Gastroesophageal sphincter (tissue), 4 donors: ENCODE measurements at regions not wholly inside any gene's neighbourhood (a gene's known extent, or its start where the extent isn't known, plus 50 kb on each side); places are given as distances from the start of the nearest gene placed in this dataset.
A peak's percentile ranks its signal among the peaks of the same experiment; 100 is the strongest.

Experiments
- ATAC-seq: fragments of 150-250 bp; one replicate; pipeline ENCODE4 v1.9.1; 2016; ENCODE audit warnings: mild to moderate bottlenecking, moderate library complexity
- H3K27ac ChIP-seq, 4 donors: fragments of 200-600 bp; sonication (generic) in 3 of 4; 1 replicate in 3 of 4; 2 replicates in 1 of 4; pipeline ENCODE4 v1.5.1; 2016 to 2019
- H3K27me3 ChIP-seq: fragments of 200-600 bp; sonication (generic); one replicate; pipeline ENCODE4 v1.5.1; 2019
- H3K36me3 ChIP-seq, 2 donors: fragments of 200-600 bp; sonication (generic); one replicate each; pipeline ENCODE4 v1.5.1; 2019; ENCODE audit warnings: control low read depth in 1 of 2
- H3K4me1 ChIP-seq, 3 donors: fragments of 200-600 bp; sonication (generic); 1 replicate in 2 of 3; 2 replicates in 1 of 3; pipeline ENCODE4 v1.5.1; 2016 to 2019; ENCODE audit warnings: control low read depth in 2 of 3
- H3K4me3 ChIP-seq, 2 donors: fragments of 200-600 bp; sonication (generic); one replicate each; pipeline ENCODE4 v1.5.1; 2019; ENCODE audit warnings: mild to moderate bottlenecking in 1 of 2, moderate library complexity in 1 of 2
- H3K9me3 ChIP-seq, 3 donors: fragments of 200-600 bp; sonication (generic); one replicate each; pipeline ENCODE4 v1.5.1; 2017 to 2019; ENCODE audit warnings: control low read depth in 2 of 3
- EP300 ChIP-seq: sonication (generic); formaldehyde crosslinking; IDR thresholded peaks from one replicate; pipeline ENCODE4 v1.6.1; 2017; ENCODE audit warnings: antibody characterized with exemption, mild to moderate bottlenecking
- POLR2A ChIP-seq, 2 donors: fragments of 450-650 bp; IDR thresholded peaks; one replicate each; pipeline ENCODE4 v1.6.1; 2017; ENCODE audit warnings: antibody characterized with exemption in 2 of 2, mild to moderate bottlenecking in 2 of 2, moderate library complexity in 1 of 2
- POLR2AphosphoS5 ChIP-seq: sonication (generic); formaldehyde crosslinking; IDR thresholded peaks from one replicate; pipeline ENCODE4 v1.6.1; 2017; ENCODE audit warnings: antibody characterized with exemption
- WGBS, 2 donors: methylation state at CpG; one replicate each; pipeline ENCODE4 v1.1.5; 2018; ENCODE audit warnings: low coverage in 1 of 2; 5-methylcytosine and 5-hydroxymethylcytosine counted together
- TF ChIP-seq, protein P1 (sequence below), 4 experiments: fragments of 200-600 bp in 2 of 4; fragments of 450-650 bp in 2 of 4; sonication (generic) in 1 of 4; IDR thresholded peaks; one replicate each; pipeline ENCODE4 v1.5.1; 2017 to 2019; ENCODE audit warnings: antibody characterized with exemption in 4 of 4, mild to moderate bottlenecking in 2 of 4, moderate library complexity in 2 of 4

DNA sequence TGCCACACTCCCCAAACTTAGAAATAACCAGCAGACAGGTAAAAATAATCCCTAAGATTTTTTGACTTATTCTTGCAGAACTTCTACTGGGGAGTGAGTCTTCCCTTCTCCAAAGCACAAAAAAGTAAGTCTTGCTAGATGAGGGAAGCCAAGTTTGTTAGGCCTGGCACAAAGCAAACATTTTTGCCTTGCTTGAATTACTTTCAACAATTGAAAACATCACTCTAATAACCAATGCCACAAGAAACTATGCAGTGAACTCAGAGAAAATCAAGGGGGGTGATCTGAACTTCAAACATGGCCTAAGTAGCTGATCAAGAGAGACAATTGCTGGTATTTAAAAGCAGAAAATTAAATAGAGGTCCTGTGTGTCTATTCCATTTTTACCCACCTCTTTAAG, 123.6 kb upstream of the SLC1A3 start:
- TF ChIP-seq, protein P1, sequence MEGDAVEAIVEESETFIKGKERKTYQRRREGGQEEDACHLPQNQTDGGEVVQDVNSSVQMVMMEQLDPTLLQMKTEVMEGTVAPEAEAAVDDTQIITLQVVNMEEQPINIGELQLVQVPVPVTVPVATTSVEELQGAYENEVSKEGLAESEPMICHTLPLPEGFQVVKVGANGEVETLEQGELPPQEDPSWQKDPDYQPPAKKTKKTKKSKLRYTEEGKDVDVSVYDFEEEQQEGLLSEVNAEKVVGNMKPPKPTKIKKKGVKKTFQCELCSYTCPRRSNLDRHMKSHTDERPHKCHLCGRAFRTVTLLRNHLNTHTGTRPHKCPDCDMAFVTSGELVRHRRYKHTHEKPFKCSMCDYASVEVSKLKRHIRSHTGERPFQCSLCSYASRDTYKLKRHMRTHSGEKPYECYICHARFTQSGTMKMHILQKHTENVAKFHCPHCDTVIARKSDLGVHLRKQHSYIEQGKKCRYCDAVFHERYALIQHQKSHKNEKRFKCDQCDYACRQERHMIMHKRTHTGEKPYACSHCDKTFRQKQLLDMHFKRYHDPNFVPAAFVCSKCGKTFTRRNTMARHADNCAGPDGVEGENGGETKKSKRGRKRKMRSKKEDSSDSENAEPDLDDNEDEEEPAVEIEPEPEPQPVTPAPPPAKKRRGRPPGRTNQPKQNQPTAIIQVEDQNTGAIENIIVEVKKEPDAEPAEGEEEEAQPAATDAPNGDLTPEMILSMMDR (IDR thresholded peaks at IDR 0.05), result no peak
- TF ChIP-seq POLR2A (IDR thresholded peaks at IDR 0.05) (no peak), POLR2AphosphoS5 (no peak), EP300 (no peak)
- Histone ChIP-seq H3K27me3 (no peaks in the 10 kb centered on the region), H3K9me3 (no peaks in the 10 kb centered on the region), H3K4me1 (no peaks in the 10 kb centered on the region), H3K36me3 (no peaks in the 10 kb centered on the region), H3K4me3 (no peak overlapping the region), H3K27ac (no peak overlapping the region)
- ATAC-seq, result no peak

DNA sequence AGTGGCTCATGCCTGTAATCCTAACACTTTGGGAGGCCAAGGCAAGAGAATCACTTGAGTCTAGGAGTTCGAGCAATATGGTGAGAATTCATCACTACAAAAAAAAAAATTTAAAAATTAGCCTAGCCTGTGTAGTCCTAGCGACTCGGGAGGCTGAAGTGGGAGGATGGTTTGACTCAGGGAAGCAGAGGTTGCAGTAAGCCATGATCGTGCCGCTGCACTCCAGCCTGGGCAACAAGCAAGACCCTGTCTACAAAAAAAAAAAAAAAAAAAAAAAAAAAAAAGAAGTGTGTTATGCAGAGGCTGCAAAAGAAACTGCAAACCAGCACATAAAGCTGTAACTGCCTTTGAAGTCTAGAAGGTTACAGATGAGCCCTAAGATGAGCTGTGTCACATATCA, 116.9 kb upstream of the SLC1A3 start:
- no peak overlapping the region for H3K27ac ChIP-seq
- WGBS, 2 donors, result 52 to 78% methylated on average over 2 to 3 of the region's 5 CpGs
- no peak for ATAC-seq

DNA sequence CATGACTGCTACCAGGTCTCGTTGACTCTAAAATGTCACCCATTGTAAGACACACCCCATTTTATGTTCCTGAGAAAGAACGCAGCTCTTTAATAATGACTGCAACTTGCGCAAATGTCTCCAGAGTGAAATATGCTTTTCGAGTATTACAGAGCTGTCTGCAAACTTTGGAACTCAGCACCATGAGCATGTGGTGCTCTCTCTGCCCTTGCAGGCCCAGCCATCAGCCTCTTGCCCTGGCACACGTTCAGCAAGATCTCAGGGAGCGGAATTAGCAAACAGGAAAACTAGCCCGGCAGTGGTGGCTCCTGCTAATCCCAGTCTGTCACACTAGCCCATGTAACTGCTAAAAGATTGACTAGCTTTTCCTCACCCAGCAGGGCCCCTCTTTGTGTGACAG, 114.5 kb upstream of the SLC1A3 start:
- 43 to 59% methylated on average over 4 of the region's 7 CpGs for WGBS, 2 donors
- TF ChIP-seq POLR2A (IDR thresholded peaks at IDR 0.05) (no peak), POLR2AphosphoS5 (no peak), EP300 (no peak)
- TF ChIP-seq, protein P1 (IDR thresholded peaks at IDR 0.05), result no peak
- Histone ChIP-seq H3K4me1 (peaks cover 4 to 39% (median 12%) of the 10 kb centered on the region in 3 donors), H3K9me3 (no peaks in the 10 kb centered on the region), H3K36me3 (no peaks in the 10 kb centered on the region), H3K27me3 (no peaks in the 10 kb centered on the region), H3K4me3 (no peak overlapping the region), H3K27ac (peak overlapping the region in 1 of 4 donors; percentile 2)
- no peak for ATAC-seq

More for the DNA sequence above, 116.9 kb upstream of the SLC1A3 start:
- H3K4me1 ChIP-seq, result peaks cover 2 to 21% (median 5%) of the 10 kb centered on the region in 3 donors
- TF ChIP-seq POLR2AphosphoS5, result no peak
- no peak for TF ChIP-seq EP300
- no peak for TF ChIP-seq POLR2A (IDR thresholded peaks at IDR 0.05)
- TF ChIP-seq, protein P1 (IDR thresholded peaks at IDR 0.05), result no peak
- H3K27me3 ChIP-seq, result no peaks in the 10 kb centered on the region
- no peaks in the 10 kb centered on the region for H3K36me3 ChIP-seq
- no peak overlapping the region for H3K4me3 ChIP-seq
- H3K9me3 ChIP-seq, result no peaks in the 10 kb centered on the region

DNA sequence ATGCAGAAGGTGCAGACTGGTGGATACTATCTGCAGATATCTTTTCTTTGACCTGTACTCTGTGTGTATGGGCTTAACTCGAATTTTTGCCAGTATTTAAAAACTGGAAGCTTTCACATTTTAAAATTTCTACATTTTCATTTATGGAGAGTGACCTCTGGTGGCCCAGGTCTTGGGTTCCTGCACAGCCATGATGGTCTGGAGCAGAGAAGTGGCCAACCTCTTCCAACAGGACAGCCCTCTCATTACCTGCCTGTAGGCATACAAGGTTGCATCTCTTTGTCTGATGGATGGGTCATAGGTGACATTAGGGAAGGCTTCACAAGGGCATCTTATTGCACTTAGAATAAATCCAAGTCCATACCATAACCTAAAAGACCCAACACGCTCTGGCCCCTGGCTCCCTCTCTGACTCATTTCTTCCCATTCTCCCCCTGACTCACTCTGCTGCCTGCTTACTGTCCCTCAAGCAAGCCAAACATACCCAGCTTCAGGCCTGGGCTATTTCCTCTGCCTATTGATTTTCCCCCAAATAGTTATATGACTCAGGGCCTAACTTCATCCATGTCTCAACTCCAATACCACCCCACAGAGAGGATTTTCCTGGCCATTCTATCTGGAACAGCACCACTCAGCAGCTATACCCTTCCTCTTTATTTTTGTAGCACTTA, 113.3 kb upstream of the SLC1A3 start:
- Histone ChIP-seq H3K4me3 (no peak overlapping the region), H3K36me3 (no peaks in the 10 kb centered on the region), H3K27ac (peak overlapping the region in 1 of 4 donors; percentile 76), H3K9me3 (no peaks in the 10 kb centered on the region), H3K27me3 (no peaks in the 10 kb centered on the region), H3K4me1 (peaks cover 4 to 39% (median 12%) of the 10 kb centered on the region in 3 donors)
- ATAC-seq, result no peak
- TF ChIP-seq POLR2A (IDR thresholded peaks at IDR 0.05) (no peak), POLR2AphosphoS5 (no peak), EP300 (no peak)
- TF ChIP-seq, protein P1 (IDR thresholded peaks at IDR 0.05), result no peak
- WGBS, 2 donors, result 74 to 77% methylated on average over 1 to 2 of the region's 2 CpGs

DNA sequence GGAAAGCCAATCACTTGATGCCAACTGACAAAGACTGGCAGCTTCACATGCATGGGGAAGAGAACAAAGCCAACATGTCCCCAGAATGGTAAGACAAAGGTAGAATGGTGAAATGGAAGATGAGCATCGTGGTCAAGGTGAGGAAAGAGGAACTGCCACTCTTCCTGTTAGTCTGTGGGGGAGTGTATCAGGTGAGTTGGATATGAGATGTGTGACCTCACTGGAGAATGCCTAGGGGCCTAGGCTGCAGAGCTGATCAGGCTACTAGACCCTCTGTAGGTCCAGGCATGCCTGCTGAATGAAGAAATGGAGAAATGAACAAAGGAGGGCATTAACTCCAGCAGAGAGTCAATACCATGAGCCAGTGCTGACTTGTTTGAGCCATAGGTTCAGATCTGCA, 112.4 kb upstream of the SLC1A3 start:
- peaks cover 4 to 39% (median 12%) of the 10 kb centered on the region in 3 donors for H3K4me1 ChIP-seq
- no peaks in the 10 kb centered on the region for H3K36me3 ChIP-seq
- peak overlapping the region; percentile 69 to 76 (median 74) for H3K27ac ChIP-seq
- H3K27me3 ChIP-seq, result no peaks in the 10 kb centered on the region
- H3K4me3 ChIP-seq, result no peak overlapping the region
- no peaks in the 10 kb centered on the region for H3K9me3 ChIP-seq
- TF ChIP-seq, protein P1 (IDR thresholded peaks at IDR 0.05), result no peak
- TF ChIP-seq EP300, result no peak
- no peak for TF ChIP-seq POLR2A (IDR thresholded peaks at IDR 0.05)
- no peak for TF ChIP-seq POLR2AphosphoS5
- 75 to 100% methylated on average over 1 of the region's 1 CpG for WGBS, 2 donors
- no peak for ATAC-seq
